ENCODE measurements at regions not wholly inside any gene's neighbourhood (a gene's known extent, or its start where the extent isn't known, plus 50 kb on each side); places are given as distances from the start of the nearest gene placed in this dataset.

GRCh38 chr13:108525827-108526226 lies 103.6 kb upstream of the MYO16 start:
- POLR2A ChIA-PET = no interaction called here
- CTCF ChIA-PET = no interaction called here

- POLR2A ChIA-PET = no interaction called here
Observed at GRCh38 chr13:108526286-108526685, 103.1 kb upstream of the MYO16 start.

GRCh38 chr13:108527844-108528243 lies 101.6 kb upstream of the MYO16 start:
- ChIA-PET POLR2A (no interaction called here), CTCF (no interaction called here)

More at GRCh38 chr13:108526286-108526685, 103.1 kb upstream of the MYO16 start:
- CTCF ChIA-PET = no interaction called here

- ChIA-PET CTCF (no interaction called here), POLR2A (no interaction called here)
Observed at GRCh38 chr13:108528303-108528702, 101.1 kb upstream of the MYO16 start.

- POLR2A ChIA-PET = no interaction called here
- CTCF ChIA-PET = no interaction called here
Observed at GRCh38 chr13:108533842-108534241, 95.6 kb upstream of the MYO16 start.

GRCh38 chr13:108534728-108535127 lies 94.7 kb upstream of the MYO16 start:
- CTCF ChIA-PET = no interaction called here
- POLR2A ChIA-PET = no interaction called here

DNA sequence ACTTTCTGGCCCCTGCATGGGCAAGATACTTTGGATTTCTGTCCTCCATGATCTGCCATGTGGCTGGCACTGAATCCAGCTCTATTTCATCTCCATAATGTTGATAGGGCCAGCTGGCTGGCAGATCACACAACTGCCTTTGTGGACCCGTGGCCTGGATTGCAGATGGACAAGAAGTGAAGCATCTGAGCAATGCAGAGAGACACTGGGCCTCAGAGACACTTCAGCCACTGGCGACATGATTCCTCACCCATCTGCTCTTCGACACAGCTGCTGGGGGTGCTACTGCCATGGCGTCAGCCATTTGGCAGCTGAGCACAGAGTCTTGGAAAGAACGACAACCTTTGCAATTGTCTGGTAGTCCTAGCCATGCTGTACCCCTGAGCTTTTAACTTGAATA lies 79.5 kb upstream of the MYO16 start:
- ChIA-PET CTCF (no interaction called here), POLR2A (no interaction called here)

DNA sequence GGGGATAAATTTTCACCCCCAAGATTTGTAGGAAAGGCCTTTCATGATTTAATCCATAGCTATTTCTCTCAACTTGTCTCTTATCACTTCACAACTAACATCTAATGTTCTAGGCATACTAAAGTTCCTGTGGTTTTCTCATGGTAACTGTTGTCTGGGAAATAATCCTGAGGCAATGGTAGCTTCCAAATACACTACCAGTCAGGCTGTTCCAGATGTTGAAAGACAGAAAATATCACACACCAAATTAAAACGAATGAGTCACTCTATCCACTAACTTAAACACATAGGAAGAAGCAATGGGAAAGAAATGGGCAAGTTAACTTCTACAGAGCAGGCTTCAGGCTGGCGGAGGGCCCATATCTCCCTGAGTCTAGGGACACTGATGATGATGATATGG lies 77.7 kb upstream of the MYO16 start:
- ChIA-PET POLR2A (no interaction called here), CTCF (no interaction called here)

GRCh38 chr13:108558489-108558888 lies 70.9 kb upstream of the MYO16 start:
- POLR2A ChIA-PET = no interaction called here
- CTCF ChIA-PET = no interaction called here

- ChIA-PET CTCF (no interaction called here), POLR2A (no interaction called here)
Observed at GRCh38 chr13:108560093-108560492, 69.3 kb upstream of the MYO16 start.

GRCh38 chr13:108561149-108561548 lies 68.3 kb upstream of the MYO16 start:
- ChIA-PET POLR2A (no interaction called here), CTCF (no interaction called here)

DNA sequence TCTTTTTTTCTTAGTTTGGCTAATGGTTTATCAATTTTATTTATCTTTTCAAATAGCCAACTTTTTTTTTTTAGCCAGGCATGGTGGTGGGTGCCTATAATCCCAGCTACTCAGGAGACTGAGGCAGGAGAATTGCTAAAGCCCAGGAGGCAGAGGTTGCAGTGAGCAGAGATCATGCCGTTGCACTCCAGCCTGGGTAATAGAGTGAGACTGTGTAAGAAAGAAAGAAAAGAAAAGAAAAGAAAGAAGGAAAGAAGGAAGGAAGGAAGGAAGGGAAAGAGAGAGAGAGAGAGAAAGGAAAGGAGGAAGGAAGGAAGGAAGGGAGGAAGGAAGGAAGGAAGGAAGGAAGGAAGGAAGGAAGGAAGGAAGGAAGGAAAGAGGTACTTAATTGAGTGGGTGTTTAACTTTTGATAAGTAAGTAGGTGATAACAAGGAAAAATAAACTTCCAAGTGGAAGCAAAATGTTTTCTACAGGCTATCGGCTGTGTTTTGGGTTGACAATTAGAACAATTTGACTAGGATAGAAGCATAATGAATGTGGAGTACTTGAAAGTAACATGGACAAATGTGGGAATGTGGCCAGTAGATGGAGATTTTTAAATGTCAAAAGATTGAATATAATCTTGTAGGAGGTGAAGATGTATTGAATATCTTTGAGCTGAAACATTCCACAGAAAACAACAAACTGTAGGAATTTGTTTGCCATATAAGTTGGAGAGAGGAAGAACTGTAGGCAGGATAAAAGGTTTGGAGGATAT lies 62.8 kb upstream of the MYO16 start:
- CTCF ChIA-PET = no interaction called here

DNA sequence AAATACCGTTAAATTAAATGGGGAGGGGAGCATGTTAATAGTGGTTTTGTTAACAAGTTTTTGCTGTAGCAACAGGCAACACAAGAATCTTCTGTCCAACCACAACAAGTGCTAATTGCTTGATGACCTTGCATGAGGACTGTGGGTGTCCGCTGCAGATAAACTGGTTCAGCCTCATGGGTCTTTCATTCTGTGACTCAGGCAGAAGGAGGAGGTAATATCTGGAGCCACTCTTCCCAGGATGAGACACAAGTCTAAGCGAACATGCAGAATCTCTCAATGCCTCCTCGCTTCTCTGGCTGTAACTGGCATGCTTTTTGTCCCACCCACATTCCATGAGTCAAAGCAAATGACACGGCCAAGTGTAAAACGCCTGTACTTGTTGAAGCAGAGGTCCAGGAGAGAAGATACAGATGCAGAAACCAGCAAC lies 56.6 kb upstream of the MYO16 start:
- ChIA-PET POLR2A (no interaction called here), CTCF (no interaction called here)

More for the DNA sequence above, 62.8 kb upstream of the MYO16 start:
- POLR2A ChIA-PET = no interaction called here

DNA sequence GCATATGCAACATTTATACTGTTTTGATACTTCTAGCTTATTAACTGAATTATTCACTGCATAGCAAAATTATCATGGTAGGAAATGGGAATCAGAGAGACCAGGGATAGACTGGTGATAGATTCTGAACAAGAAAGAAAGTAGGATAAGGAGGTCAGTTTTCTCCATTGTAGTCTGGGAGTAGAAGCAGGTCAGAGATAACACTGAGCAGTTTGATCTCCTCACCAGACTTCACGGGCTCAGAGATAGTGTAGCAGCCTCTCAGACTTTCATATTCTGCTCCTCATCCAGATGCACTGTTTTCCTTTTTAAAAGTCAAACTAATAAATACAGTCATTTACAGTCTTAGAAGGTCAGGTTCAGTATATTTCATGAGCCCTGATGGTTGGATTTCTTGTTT lies 56.0 kb upstream of the MYO16 start:
- ChIA-PET CTCF (no interaction called here), POLR2A (no interaction called here)

DNA sequence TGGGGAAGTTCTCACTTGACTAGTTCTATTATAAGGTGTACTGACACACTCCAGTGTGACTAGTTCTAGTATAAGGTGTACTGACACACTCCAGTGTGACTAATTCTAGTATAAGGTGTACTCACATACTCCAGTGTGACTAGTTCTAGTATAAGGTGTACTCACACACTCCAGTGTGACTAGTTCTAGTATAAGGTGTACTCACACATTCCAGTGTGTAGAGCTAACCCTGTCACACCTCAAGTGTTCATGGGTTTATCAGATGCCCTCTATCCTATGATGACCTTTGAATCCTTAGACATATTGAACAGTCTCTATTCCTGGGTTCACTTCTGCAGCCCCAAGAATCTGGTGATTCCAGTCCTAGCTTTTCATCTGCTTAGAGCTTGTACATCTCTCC lies 54.6 kb upstream of the MYO16 start:
- ChIA-PET POLR2A (no interaction called here), CTCF (no interaction called here)

GRCh38 chr13:108575430-108575829 lies 54.0 kb upstream of the MYO16 start:
- ChIA-PET POLR2A (no interaction called here), CTCF (no interaction called here)

Data from activated CD8-positive, alpha-beta memory T cell treated with anti-CD3 and anti-CD28 coated beads for 36 hours (primary cell).